ENCODE measurements at regions not wholly inside any gene's neighbourhood (a gene's known extent, or its start where the extent isn't known, plus 50 kb on each side); places are given as distances from the start of the nearest gene placed in this dataset.

DNA sequence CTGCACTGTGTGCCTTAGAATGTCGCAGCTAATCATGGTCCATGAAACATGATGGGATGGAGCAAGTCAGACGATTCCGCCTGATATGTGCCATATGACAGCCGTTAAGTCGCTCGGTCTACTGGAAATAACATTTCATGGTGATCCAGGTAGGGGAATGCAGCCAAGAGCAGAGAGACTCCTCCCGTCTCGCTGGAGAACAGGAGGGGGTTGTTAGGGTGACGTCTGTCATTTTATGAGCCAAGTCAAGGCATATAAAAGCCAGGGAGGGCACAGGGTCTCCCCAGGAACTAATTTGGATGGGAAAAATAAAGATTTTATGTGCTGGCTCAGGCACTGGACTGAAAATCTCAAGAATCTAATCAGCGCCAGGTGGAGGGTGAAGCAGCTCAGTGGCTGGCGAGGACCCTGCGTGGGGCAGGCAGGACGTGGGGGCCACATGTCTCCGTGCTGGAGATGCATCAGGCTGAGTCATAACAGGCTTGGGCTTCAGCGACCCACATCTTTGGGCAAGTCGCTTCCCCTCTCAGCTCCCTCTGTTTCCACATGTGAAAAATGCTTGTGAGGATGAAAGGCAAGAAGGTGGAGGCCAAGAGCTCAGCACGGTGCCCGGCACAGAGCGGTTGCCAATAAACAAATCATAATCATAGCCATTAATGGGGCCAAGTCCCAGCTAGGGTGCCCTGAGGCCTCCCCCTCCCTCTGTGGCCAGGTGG is 234.6 kb downstream of the ANKRD60 start:
- whole genome bisulfite sequencing, 2 donors, result 42 to 44% methylated on average over 15 to 18 of the region's 19 CpGs
- intact Hi-C loops (cut with DNase I), result no loop called here
- Histone ChIP-seq H3K27ac (no peak overlapping the region), H3K36me3 (no peaks in the 10 kb centered on the region), H3K9me3 (no peaks in the 10 kb centered on the region), H3K4me3 (no peak overlapping the region), H3K4me1 (peaks cover 7 to 33% (median 17%) of the 10 kb centered on the region in 3 donors), H3K27me3 (peaks cover 0 to 64% (median 0%) of the 10 kb centered on the region in 4 donors)
- DNase-seq, result no peak
- TF ChIP-seq POLR2A (IDR thresholded peaks at IDR 0.05), result no peak
- TF ChIP-seq, protein P1, sequence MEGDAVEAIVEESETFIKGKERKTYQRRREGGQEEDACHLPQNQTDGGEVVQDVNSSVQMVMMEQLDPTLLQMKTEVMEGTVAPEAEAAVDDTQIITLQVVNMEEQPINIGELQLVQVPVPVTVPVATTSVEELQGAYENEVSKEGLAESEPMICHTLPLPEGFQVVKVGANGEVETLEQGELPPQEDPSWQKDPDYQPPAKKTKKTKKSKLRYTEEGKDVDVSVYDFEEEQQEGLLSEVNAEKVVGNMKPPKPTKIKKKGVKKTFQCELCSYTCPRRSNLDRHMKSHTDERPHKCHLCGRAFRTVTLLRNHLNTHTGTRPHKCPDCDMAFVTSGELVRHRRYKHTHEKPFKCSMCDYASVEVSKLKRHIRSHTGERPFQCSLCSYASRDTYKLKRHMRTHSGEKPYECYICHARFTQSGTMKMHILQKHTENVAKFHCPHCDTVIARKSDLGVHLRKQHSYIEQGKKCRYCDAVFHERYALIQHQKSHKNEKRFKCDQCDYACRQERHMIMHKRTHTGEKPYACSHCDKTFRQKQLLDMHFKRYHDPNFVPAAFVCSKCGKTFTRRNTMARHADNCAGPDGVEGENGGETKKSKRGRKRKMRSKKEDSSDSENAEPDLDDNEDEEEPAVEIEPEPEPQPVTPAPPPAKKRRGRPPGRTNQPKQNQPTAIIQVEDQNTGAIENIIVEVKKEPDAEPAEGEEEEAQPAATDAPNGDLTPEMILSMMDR (IDR thresholded peaks at IDR 0.05), result no peak

DNA sequence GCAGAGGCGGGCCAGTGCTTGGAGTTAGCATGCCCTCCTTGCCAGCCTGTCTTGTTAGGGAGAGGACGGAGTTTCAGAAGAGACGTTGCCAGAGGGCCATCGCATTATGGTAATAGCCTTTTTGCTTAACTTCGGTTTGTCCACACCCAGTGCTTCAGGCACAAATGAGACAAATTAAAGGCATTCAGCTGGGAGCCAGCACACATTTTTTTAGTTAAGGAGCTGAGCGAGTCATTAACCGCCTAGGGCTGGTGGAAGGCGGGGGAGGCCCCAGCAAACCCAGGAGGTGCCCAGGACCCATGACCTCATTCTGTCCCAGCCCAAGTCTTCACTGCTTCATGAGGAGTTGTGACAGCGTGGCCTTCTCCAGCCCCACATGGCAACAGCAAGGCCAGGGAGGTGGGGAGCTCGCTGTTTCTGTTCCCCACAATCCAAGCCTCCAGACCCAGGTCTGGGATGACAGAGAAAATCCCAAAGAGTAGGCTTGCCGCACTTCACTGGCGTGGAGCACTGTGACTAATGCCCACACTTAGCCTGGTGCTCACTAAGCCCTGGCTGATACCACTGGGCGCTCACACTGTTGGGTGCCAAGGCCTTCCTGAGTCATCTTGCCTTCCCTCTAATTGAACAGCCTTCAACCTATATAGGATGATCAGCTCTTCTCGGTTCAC is 237.1 kb downstream of the ANKRD60 start:
- peak overlapping the region; percentile 39 to 71 (median 52) for H3K27ac ChIP-seq
- peaks cover 7 to 31% (median 17%) of the 10 kb centered on the region in 3 donors for H3K4me1 ChIP-seq
- H3K9me3 ChIP-seq, result no peaks in the 10 kb centered on the region
- 33 to 58% methylated on average over 8 to 13 of the region's 14 CpGs for WGBS, 2 donors
- intact Hi-C loops (cut with DNase I), result no loop called here
- no peak overlapping the region for H3K4me3 ChIP-seq
- TF ChIP-seq, protein P1 (IDR thresholded peaks at IDR 0.05), result no peak
- no peak for TF ChIP-seq POLR2A (IDR thresholded peaks at IDR 0.05)
- H3K27me3 ChIP-seq, result peaks cover 0 to 65% (median 0%) of the 10 kb centered on the region in 4 donors
- no peak for DNase-seq
- H3K36me3 ChIP-seq, result no peaks in the 10 kb centered on the region

DNA sequence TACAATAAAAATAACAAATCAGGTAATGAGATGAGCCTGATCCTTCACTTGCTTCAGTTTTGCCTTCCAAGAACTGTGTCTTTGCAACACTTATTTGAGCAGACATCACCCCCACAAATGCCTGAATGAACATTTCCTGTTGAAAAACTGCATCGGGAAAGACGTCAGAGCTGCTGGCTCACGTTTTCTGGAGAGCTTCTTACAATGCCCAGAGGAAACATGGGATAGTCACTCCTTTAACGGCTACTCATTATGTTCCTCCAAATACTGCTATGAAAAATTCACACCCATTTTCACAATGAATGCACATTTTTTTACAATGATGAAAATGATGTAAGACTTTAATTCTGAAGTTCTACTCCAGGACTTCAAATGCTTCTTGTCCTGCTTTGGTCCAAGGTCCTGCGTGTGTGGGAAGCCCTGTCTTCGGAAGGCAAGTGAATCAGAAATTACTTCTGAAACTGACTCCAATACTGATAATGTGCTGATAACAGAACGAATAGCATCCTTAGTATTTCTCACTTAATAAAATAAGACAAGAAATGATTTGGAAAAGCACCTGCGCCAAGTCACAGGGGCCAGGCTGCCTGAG is 238.0 kb downstream of the ANKRD60 start:
- no peaks in the 10 kb centered on the region for H3K36me3 ChIP-seq
- no peaks in the 10 kb centered on the region for H3K9me3 ChIP-seq
- intact Hi-C loops (cut with DNase I), result no loop called here
- peaks cover 7 to 31% (median 17%) of the 10 kb centered on the region in 3 donors for H3K4me1 ChIP-seq
- 24 to 32% methylated on average over 8 of the region's 8 CpGs for WGBS, 2 donors
- DNase-seq, result no peak
- H3K27ac ChIP-seq, result peak overlapping the region in 3 of 4 donors; percentile 39 to 71 (median 58)
- H3K27me3 ChIP-seq, result peaks cover 0 to 65% (median 0%) of the 10 kb centered on the region in 4 donors
- TF ChIP-seq POLR2A (IDR thresholded peaks at IDR 0.05), result no peak
- TF ChIP-seq, protein P1 (IDR thresholded peaks at IDR 0.05), result no peak
- H3K4me3 ChIP-seq, result no peak overlapping the region

DNA sequence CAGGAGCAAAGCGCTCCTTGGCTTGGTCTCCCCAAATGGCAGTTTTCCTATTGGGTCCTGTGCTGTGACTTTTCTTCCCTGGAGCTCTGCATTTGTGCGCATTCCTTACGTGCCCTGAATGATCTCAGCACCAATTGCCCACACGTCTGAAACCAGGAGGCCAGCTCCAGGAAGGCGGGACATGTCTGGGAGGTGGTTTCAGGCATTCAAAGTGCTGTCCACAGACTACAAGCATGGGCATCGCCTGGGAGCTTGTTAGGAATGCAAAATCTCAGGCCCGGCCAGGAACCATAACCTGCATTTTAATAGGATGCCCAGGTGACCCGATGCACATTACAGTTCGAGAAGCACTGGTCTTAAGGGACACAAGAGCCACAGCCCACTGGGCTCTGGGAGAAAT is 239.6 kb downstream of the ANKRD60 start:
- DNase-seq, result no peak
- Histone ChIP-seq H3K27ac (no peak overlapping the region), H3K9me3 (no peaks in the 10 kb centered on the region), H3K36me3 (no peaks in the 10 kb centered on the region), H3K4me3 (no peak overlapping the region), H3K27me3 (peaks cover 0 to 59% (median 0%) of the 10 kb centered on the region in 4 donors), H3K4me1 (peaks cover 7 to 27% (median 14%) of the 10 kb centered on the region in 3 donors)
- WGBS, 2 donors, result 79 to 80% methylated on average over 6 to 8 of the region's 9 CpGs
- intact Hi-C loops (cut with DNase I), result no loop called here
- no peak for TF ChIP-seq POLR2A (IDR thresholded peaks at IDR 0.05)
- TF ChIP-seq, protein P1 (IDR thresholded peaks at IDR 0.05), result no peak

DNA sequence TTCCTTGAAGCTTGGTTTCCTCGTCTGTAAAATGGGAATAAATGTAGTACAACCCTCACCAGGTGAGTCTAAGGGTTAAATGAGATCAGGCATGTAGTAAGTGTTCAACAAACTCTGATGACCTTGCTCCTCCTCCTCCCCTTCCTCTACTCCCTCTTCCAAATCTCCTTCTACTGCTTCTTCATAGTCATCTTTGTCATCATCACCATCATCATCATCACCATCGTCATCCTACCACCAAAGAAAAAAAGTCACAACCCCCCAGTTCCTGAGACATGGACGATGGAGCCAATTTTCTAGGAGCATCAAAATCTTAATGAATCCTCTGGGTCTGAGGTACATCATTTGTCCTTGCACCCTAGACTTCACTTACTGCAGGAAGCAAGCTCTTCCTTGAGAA is 240.0 kb downstream of the ANKRD60 start:
- no peaks in the 10 kb centered on the region for H3K36me3 ChIP-seq
- intact Hi-C loops (cut with DNase I), result no loop called here
- H3K9me3 ChIP-seq, result no peaks in the 10 kb centered on the region
- TF ChIP-seq POLR2A (IDR thresholded peaks at IDR 0.05), result no peak
- TF ChIP-seq, protein P1 (IDR thresholded peaks at IDR 0.05), result no peak
- peaks cover 0 to 55% (median 0%) of the 10 kb centered on the region in 4 donors for H3K27me3 ChIP-seq
- H3K27ac ChIP-seq, result no peak overlapping the region
- H3K4me1 ChIP-seq, result peaks cover 7 to 23% (median 11%) of the 10 kb centered on the region in 3 donors
- DNase-seq, result no peak
- no peak overlapping the region for H3K4me3 ChIP-seq
- 89 to 95% methylated on average over 3 of the region's 3 CpGs for WGBS, 2 donors

All from esophagus squamous epithelium (tissue), 5 donors.